ENCODE measurements at regions not wholly inside any gene's neighbourhood (a gene's known extent, or its start where the extent isn't known, plus 50 kb on each side); places are given as distances from the start of the nearest gene placed in this dataset.

DNA sequence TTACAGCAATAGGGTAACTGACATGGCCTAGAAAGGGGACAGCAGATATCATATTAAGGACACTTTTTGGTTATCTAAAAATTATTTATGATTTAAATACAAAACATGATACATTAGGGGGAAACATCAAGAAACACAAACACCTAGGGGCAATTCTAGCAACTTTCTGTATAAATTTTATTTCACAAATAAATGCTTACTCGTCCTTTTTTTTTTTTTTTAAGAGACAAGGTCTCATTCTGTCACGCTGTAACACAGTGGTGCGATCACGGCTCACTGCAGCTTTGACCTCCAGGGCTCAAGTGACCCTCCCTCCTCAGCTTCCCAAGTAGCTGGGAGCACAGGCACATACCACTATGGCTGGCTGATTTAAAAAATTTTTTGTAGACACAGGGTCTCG, 151.8 kb upstream of the BCOR start:
- no peaks in the 10 kb centered on the region for H3K9me3 ChIP-seq (ENCODE audit: low read length)
- no peaks in the 10 kb centered on the region for H3F3A ChIP-seq (ENCODE audit: insufficient read depth, low read length, poor library complexity, severe bottlenecking)
- no peak overlapping the region for H3K9ac ChIP-seq (ENCODE audit: low read length)
- H3K27me3 ChIP-seq (ENCODE audit: insufficient read depth, low read depth, low read length) = no peaks in the 10 kb centered on the region
- H3K36me3 ChIP-seq (ENCODE audit: insufficient read depth, low read length) = no peaks in the 10 kb centered on the region
- no peak overlapping the region for H3K4me3 ChIP-seq (ENCODE audit: low read length)
- TF ChIP-seq POLR2AphosphoS5 (IDR thresholded peaks at IDR 0.05) (no peak), CTCF (IDR thresholded peaks at IDR 0.05; ENCODE audit: poor library complexity, severe bottlenecking) (no peak), TAF1 (IDR thresholded peaks at IDR 0.05; ENCODE audit: low read depth) (no peak), EP300 (conservative IDR thresholded peaks at IDR 0.05; ENCODE audit: poor library complexity, severe bottlenecking) (no peak), REST (IDR thresholded peaks at IDR 0.05; ENCODE audit: borderline replicate concordance) (no peak), RAD21 (conservative IDR thresholded peaks at IDR 0.05) (no peak), MXI1 (conservative IDR thresholded peaks at IDR 0.05; ENCODE audit: poor library complexity, severe bottlenecking) (no peak), EZH2 (IDR thresholded peaks at IDR 0.05; ENCODE audit: borderline replicate concordance, insufficient read depth, low read length, poor library complexity, severe bottlenecking) (no peak)
- no peaks in the 10 kb centered on the region for H3K79me2 ChIP-seq (replicated peaks; ENCODE audit: insufficient read depth, low read length)
- H3K9me2 ChIP-seq (ENCODE audit: insufficient read depth, low read length) = no peaks in the 10 kb centered on the region
- no peaks in the 10 kb centered on the region for H4K20me1 ChIP-seq (ENCODE audit: insufficient read depth)
- no peak overlapping the region for H3K27ac ChIP-seq (ENCODE audit: low read length)
- no peak overlapping the region for H2AFZ ChIP-seq (ENCODE audit: low read depth, low read length)
- H3K4me2 ChIP-seq (ENCODE audit: low read length) = no peak overlapping the region

DNA sequence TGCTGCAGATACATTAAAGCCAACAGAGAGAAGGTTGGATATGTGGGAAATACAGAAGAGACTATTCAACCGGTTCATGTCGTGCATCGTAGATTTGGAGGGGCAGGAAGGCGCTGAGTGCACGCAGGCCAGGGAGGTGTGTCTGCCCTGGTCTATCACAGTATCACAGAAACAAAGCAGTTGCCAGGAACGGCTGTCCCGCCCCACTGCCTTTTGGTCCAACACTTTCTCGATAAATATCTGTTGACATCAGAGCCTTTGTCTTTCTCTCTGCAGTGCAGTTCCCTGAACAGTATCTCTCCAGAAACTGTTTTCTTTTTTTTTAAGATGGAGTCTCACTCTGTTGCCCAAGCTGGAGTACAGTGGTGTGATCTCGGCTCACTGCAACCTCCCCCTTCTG, 151.1 kb upstream of the BCOR start:
- no peak overlapping the region for H3K4me3 ChIP-seq (ENCODE audit: low read length)
- no peak overlapping the region for H3K9ac ChIP-seq (ENCODE audit: low read length)
- no peak overlapping the region for H2AFZ ChIP-seq (ENCODE audit: low read depth, low read length)
- no peak overlapping the region for H3K27ac ChIP-seq (ENCODE audit: low read length)
- H3K27me3 ChIP-seq (ENCODE audit: insufficient read depth, low read depth, low read length) = no peaks in the 10 kb centered on the region
- H3K9me3 ChIP-seq (ENCODE audit: low read length) = no peaks in the 10 kb centered on the region
- no peaks in the 10 kb centered on the region for H3K79me2 ChIP-seq (replicated peaks; ENCODE audit: insufficient read depth, low read length)
- no peaks in the 10 kb centered on the region for H4K20me1 ChIP-seq (ENCODE audit: insufficient read depth)
- H3K9me2 ChIP-seq (ENCODE audit: insufficient read depth, low read length) = no peaks in the 10 kb centered on the region
- no peaks in the 10 kb centered on the region for H3K36me3 ChIP-seq (ENCODE audit: insufficient read depth, low read length)
- TF ChIP-seq TAF1 (IDR thresholded peaks at IDR 0.05; ENCODE audit: low read depth) (no peak), SMC3 (conservative IDR thresholded peaks at IDR 0.05; ENCODE audit: poor library complexity) (no peak), EP300 (conservative IDR thresholded peaks at IDR 0.05; ENCODE audit: poor library complexity, severe bottlenecking) (no peak), MXI1 (conservative IDR thresholded peaks at IDR 0.05; ENCODE audit: poor library complexity, severe bottlenecking) (no peak), EZH2 (IDR thresholded peaks at IDR 0.05; ENCODE audit: borderline replicate concordance, insufficient read depth, low read length, poor library complexity, severe bottlenecking) (no peak), RAD21 (conservative IDR thresholded peaks at IDR 0.05) (no peak), CTCF (IDR thresholded peaks at IDR 0.05; ENCODE audit: poor library complexity, severe bottlenecking) (no peak), POLR2AphosphoS5 (IDR thresholded peaks at IDR 0.05) (no peak), REST (IDR thresholded peaks at IDR 0.05; ENCODE audit: borderline replicate concordance) (no peak)
- H3F3A ChIP-seq (ENCODE audit: insufficient read depth, low read length, poor library complexity, severe bottlenecking) = no peaks in the 10 kb centered on the region
- no peak overlapping the region for H3K4me2 ChIP-seq (ENCODE audit: low read length)

Data from neural cell (in vitro differentiated cells).